HepG2 (cell line): ENCODE measurements at regions not wholly inside any gene's neighbourhood (a gene's known extent, or its start where the extent isn't known, plus 50 kb on each side); places are given as distances from the start of the nearest gene placed in this dataset.

Source experiments
- ZBTB1 ChIP-seq: sonication (generic); formaldehyde crosslinking; IDR thresholded peaks from 2 replicates; pipeline ENCODE4 v1.4.0; 2020; ENCODE audit warnings: missing genetic modification reagents, borderline replicate concordance
- ZNF12 ChIP-seq: sonication (generic); formaldehyde crosslinking; IDR thresholded peaks from 2 replicates; pipeline ENCODE4 v1.5.0; 2020; ENCODE audit warnings: missing genetic modification reagents

DNA sequence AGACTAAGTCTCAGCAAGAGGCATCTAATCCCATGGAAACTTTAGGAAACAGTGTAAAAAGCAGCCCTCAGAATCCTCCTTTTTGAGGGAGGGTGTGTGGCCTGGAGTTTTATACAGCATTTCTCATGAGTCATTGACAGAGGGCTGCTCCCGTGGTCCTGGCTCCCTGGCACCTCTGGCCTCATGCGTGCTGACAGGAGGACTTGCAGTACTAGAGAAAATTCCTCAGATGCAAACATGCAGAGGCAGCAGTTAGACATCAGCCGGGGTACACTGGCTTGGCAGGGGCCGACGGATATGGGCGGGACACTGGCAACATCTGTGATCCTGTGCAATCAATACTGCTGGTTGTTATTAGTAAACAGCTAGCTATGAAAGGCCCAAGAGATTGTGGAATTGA is 925.1 kb upstream of the CELF2 start:
- no peak for TF ChIP-seq ZBTB1 (CRISPR knock-in tag)
- TF ChIP-seq ZNF12 (CRISPR knock-in tag), result no peak
